SIG-M5 treated with dmso at 0.1 percent for 504 hours (cell line): ENCODE measurements at regions not wholly inside any gene's neighbourhood (a gene's known extent, or its start where the extent isn't known, plus 50 kb on each side); places are given as distances from the start of the nearest gene placed in this dataset.
"Not testable (repeated sequence)": the region's sequence is repeated elsewhere in the genome, so short reads cannot be mapped to it uniquely, and the experiment has no call there.

ENCODE experiments used
- DNase-seq: peaks from one replicate; lab custom pipeline; 2025; ENCODE audit not compliant: unreplicated experiment; lab: John Stamatoyannopoulos, UW

DNA sequence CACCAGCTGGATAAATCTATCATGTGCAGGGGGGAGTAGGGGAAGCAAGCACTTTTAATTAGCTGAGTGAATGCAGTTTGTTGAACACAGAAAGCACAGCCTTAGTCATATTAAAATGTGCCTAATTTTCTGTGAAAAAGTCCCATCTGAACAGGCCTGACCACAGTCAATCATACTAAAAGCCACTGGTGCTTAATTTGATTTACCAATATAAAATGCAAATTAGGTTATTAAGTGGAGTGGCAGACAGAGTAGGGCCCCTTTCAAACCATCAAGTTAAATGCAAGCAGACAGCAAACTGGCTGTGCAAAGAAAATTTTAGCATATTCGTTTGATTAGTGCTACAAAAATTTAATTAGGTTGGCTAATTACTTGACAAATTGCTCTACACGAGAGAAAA, 176.1 kb downstream of the ISL1 start:
- no peak for DNase-seq

DNA sequence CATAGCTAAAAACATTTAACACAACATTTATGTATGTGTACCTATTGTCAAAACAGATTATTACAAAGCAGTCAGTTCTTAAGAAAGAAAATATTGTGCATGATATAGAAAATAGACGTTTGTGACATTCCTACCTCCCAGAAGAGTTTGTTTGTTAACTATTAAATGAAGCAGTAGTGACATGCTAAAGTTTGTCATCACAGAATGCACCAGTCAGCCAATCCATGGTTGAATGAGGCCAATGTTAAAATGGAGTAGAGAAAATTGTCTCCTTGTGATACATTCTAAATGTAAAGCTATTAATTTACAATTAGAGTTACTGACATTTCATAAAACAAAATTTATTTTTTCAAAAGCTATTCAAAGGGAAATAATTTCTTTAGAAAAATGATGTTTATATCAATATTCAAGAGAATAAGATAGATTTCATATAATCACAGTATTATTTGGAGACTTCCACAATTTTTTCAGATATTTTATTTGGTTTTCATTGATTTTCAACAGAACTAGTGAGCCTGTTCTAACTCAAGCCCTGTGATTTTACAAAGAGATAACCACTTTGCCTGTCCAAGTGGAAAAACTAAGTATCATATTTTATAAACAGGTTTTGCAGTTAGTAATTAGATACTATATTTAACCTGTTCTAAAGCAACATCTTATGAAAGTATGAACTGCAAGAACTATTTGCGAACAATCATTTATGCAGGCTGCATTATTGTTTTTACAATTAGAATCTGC, 176.8 kb downstream of the ISL1 start:
- DNase-seq: no peak

DNA sequence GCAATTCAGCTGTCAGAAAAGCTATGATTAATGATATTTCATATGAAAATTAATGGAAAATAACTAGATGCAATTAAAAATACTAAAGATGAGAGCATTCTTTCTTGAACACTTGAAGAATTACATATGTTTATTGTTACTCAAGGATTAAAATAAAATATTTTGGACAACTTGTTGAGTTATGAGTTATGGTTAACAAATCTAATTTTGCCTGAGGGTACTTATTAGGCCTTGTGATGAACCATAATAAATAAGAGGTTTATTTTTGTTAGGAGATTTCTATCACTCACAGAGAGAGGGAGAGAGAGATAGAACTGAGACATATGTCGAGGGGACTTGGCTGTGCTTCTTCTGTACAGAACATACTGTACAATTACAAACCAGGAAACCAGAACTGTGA, 183.7 kb downstream of the ISL1 start:
- DNase-seq: no peak

DNA sequence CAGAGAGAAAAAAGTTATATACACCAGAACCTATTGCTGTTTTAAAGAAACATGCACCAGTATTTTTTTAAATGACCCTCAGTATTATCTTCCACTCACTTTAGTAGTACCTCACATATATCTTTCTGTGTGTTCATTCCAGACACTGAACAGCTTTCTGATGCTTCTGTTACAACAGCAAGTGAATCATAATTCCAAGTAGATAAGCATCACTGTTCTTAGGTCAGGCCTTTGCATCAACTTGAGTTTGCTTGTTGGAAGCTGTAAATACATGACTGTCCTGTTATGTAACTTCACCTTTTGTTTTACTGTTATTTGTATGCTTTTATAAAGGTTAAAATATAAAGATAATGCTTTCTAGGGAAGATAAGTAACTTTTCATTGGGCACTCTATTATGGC, 184.4 kb downstream of the ISL1 start:
- no peak for DNase-seq

DNA sequence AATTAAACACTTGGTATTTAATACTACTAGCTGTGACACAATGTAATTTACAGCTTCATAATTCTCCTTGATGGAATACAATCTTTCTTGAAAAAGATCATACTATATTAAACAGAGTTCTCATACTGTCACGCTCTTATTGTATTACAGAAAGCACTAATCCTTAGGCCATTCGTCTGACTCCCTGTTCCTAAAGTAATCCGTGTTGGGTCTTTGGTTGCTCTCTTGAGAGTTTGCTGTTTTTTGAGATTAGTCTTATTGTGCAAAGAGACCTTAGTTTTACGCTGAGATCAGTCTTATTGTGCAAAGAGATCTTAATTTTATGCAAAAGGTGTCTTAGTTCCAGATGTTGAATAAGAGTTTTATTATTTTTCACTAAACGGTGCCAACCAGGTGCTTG, 190.6 kb downstream of the ISL1 start:
- no peak for DNase-seq

DNA sequence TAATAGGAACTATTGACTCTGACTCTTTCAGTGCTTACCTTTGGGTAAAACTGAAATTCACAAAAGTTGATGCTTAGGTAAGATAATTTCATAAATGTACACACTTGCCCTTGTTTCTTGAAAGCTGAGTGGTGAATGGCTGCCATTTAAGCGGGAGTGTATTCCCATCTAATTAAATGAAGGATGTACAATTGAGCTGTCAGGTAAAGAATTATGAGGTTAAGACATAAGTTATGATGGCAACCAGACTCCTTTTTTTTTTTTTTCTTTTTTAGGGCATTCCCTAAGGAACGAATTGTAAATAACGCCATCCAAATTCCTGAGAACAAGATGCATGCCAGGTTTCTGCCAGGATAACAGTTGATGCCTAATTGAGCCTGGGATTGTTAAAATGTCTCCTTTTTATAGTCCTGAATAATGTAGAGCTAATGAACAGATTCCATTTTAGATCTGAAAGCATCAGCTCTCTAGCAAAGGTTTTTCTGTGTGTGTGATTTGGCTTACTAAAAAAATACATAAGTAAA, 199.7 kb downstream of the ISL1 start:
- DNase-seq: no peak

DNA sequence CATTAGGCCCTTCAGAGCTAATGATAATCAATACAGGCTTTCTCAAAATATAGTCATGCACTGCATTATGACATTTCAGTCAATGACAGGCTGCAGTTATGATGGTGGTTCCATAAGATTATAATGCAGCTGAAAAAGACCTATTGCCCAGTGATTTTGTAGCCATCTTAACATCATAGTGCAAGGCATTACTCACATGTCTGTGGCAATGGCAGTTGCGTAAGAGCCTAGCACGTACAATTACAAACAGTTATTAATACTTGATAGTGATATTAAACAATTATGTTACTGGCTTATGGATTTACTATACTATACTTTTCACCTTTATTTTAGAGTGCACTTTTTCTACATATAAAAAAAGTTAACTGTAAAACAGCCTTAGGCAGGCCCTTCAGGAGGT, 214.8 kb downstream of the ISL1 start:
- no peak for DNase-seq

DNA sequence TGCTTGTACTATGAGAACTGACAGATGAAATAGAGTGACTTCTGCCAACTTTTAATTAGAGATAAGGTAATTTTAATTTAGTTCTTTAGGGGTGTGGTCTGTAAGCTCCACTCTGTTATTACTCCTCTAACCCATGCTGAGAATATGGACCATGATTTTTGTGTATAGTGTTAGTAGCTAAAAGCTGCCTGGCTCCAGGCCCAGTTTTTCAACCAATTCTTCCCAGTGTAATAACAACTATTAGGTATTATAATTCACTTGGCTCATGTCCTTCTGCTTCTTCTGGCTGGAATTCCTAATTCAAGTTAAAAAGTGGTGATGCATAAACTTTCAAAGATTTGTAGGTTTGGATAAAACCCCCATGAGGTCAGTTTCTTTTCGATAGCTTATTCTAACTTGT, 216.3 kb downstream of the ISL1 start:
- no peak for DNase-seq

DNA sequence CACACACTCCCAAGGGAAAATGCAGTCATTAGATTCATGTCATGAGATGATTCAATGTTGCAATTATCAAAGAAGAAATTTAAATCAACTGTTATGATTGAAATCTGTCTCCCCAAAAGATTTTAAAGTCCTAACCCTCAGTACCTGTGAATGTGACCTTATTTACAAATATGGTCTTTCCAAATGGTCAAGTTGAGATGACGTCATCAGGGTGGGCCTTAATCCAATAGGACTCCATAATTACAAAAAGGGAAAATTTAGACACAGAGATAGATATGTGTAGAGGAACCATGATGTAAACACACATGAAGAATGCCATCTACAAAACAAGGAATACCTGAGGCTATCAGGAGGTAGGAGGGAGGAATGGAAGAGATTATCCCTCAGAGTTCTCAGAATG, 221.1 kb downstream of the ISL1 start:
- DNase-seq: no peak

DNA sequence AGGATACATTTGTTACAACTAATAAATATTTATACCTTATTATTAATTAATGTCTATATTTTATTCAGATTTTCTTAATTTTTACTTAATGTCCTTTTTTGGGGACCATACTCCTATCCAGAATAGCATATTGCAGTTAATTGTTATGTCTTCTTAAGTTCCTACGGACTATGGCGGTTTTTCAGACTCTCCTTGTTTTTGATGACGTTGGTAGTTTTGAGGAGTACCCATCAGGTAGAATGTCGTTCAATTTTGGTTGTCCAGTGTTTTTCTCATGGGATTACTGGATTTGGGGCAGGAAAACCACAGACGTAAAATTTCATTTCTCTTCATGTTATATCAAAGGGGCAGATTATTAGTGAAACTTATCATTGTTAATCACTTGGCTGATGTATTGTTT, 223.7 kb downstream of the ISL1 start:
- no peak for DNase-seq

DNA sequence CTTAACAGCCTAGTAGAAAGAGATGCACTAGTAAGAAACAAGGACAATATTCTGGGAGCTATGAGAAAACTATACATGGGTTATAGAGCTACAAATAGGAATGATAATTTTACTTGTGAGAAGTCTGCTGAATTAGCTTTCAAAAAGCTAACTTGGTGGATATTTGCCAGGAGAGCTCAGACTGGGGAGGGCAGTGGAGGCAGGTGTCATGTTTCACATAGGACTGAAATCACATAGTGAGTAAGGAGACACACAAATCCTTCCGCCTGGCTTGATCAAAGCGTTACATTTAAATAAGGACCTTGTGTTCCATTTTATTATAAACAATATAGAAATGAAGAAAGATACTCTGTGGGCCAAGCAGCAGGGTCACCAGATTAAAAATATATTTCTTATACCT, 235.0 kb downstream of the ISL1 start:
- DNase-seq: no peak

DNA sequence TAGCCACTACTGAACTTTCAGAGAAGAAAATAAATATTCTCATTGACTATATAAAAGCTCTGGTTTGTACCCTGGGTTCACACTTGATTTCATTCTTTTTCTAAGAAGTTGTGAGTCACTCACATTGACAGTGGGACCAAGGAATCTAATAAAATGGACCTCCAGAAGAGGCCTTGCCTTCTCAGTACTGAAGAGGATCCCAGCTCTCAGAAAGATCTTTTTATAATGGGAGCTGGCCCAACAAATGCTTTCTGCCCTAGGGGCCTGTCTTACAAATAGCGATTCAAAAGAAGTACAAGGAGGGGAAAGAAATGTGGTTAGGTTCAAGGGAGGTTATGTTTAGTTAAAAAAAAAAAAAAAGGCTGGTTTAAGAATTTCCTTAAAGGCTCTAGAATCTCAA, 237.9 kb downstream of the ISL1 start:
- no peak for DNase-seq

DNA sequence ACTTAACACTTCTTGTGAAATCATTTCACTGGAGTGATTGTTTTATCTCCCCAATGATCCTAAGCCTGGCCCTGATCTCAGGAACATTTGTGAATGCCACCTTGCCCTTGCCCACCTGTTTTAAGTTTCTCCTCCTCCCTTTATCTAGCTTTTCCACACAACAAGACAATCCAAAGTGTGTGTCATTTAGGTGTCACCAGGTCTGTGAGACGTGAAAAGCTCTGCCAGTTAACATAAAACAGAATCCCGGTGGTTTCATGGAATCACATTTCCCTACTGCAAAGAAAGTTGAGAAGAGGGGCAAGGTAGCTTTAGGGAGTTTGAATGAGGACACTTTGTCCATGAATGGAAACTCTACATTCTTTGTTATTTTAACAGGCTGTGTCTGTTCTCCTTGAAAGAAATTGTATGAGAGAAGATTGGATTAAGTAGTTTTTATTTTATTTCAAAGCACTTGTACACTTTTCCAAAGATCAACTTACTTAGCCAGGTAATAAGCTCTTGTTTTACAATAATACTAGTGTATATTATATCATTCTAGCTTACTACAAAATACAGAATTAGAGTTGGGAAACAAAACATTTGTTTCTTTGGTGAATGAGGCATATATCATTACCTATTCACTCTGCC, 239.0 kb downstream of the ISL1 start:
- no peak for DNase-seq

DNA sequence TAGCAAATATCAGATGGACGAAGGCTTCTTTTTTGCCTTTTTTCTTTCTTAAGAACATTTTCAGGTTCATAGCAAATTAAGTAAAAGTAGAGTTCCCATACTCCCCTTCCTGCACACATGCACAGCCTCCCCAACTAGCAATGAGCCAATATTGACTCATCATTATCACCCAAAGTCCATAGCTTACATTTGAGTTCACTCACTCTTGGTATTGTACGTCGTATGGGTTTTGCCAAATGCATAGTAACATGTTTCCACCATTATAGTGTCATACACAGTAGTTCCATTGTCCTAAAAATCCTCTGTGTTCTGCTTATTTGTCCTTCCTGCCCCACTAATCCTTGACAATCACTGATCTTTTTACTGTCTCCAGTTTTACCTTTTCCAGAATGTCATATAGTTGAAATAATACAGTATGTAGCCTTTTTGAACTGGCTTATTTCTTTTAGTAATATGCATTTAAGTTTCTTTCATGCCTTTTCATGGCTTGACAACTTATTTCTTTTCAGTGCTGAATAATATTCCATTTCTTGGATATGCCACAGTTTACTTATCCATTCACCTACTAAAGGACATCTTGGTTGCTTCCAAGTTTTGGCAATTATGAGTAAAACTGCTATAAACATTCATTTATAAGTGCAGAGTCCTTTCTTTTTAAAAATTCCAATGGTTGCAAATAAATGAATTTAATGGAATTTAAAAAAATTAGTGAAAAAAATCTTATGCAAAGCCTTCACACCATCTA, 242.1 kb downstream of the ISL1 start:
- no peak for DNase-seq

DNA sequence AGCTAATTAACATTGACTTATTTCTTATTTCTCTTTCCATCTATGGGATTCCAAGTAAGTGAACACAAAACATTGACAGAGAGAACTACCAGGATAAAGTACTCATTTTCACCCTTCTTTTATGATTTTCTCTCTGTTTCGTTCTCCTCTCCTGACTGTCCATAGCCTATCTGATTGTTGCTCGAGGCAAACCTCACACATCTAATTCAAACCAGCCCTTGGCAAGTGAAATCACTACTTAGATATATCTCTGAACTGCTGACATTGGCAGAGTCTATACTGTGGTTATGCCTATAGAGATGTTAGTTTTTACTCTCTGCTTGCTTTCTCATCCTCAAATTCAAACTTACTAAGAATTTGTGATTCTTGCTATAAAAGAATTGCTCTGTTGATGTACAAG, 248.8 kb downstream of the ISL1 start:
- DNase-seq: no peak

DNA sequence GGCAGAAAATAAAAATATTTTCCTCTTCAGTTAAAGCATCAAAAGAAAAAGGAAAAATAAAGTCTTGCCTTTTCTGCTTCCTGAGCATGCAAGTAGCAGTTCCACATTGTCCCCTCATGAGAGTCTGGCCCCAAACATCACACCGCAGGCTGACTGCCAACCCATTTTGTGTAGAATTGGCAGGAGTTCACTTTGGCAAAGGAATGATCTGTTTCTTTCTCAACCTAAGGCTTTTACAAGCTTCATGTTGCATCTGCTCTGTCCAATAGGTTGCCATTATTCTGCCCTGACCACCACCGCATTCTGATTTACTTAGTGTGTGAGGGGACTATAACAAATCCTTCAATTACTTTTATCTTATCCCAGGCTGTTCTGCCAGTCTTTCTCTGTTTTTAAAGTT, 249.5 kb downstream of the ISL1 start:
- DNase-seq: no peak

DNA sequence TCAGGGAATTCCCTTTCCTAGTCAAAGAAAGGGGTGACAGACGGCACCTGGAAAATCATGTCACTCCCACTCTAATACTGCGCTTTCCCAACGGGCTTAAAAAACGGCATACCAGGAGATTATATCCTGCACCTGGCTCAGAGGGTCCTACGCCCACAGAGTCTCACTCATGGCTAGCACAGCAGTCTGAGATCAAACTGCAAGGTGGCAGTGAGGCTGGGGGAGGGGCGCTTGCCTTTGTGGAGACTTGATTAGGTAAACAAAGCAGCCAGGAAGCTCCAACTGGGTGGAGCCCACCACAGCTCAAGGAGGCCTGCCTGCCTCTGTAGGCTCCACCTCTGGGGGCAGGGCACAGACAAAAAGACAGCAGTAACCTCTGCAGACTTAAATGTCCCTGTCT, 253.7 kb downstream of the ISL1 start:
- not testable (repeated sequence) for DNase-seq

DNA sequence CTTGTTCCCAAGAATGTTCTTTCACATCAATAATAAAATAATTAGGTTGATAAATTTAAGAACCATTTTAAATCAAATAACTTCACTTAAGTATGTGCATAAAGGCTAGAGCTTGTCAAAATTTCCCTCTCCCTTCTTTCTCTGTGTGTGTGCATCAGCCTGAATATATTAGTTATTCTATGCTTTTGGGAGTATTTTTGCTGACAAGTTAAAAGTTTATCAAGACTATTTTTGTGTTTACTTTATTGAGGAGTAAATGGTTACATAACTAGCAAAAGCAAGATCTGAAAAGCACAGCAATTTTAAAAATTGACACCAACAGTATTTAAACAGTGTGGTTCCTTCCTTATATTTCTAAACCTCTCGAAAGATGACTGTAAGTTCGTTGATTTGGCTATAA, 261.7 kb downstream of the ISL1 start:
- DNase-seq: no peak

DNA sequence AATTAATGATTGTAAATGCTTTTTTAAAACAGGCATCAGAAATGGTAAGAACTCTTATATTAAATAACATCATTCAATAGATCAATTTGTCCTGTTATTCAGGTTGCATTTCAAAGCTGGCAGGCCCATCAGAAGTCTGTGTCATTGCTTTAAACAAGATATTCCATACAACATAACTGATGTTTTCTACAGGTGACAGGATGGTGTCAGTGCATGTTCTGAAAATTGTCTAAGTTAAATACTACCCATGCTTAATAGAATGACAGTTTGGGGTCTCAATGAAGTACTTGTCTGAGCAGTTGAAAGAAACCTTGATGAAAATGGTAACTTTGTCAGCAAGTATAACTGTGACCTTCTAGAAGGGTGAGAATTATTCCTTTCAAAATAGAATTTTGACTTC, 263.2 kb downstream of the ISL1 start:
- DNase-seq: no peak

DNA sequence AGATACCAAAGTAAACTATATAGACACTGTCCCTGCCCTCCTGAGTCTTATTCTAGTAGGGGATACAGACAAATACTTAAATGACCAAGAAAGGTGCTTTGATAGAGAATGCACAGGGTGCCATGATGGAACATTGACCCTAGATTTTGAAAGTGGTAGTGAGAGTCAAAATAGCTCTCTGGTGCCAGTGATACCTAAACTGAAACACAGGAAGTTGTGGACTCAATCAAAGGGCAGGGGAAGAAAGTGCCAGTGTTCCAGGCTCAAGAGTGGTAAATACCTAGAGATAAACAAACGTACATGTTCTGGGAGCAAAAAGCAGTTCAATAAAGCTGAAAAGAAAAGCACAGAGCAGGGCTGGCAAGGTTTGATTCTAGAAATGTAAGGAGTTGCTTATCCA, 267.6 kb downstream of the ISL1 start:
- DNase-seq: no peak

DNA sequence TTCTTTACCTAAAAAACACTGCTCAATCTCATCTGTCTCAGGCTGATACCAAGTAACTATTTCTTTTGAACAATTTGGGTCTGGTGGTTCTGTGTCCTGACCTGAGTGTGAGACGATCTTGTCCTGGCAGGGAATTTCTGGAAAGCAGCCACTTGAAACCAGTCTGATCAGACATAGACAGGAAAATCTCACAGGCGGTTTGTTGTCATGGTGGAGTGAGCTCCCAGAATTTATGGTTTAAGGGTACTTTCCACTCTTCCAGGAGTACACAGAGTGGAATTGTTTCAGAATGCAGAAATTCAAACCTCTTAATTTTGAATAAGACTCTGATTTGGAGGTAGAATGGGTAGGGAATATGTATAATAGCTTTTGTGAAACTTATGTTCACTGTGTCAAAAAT, 268.2 kb downstream of the ISL1 start:
- no peak for DNase-seq

DNA sequence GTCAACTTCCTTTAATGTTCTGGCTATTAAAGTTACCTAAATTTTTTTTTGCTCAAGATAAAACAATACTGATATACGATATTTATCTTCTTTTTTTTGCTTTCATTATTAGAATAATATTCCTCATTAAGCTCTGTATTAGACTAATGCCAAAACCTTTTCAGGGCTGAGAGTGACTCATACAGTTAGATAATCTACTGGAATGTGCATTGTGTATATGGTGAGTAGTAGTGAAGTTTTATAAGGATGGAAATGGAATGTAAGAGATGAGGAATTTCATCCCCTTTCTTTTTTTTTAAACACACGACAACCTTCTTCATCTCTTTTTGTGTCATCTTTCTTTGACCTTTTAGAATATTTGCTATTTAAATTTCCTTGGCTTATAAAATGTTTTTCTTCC, 268.6 kb downstream of the ISL1 start:
- DNase-seq: no peak
